Activated CD4-positive, alpha-beta T cell treated with anti-CD3 and anti-CD28 coated beads, Interleukin-2, amount 10 ng/mL, durations not matched to agents 7 days and 5 days (primary cell): ENCODE measurements at regions not wholly inside any gene's neighbourhood (a gene's known extent, or its start where the extent isn't known, plus 50 kb on each side); places are given as distances from the start of the nearest gene placed in this dataset.
A peak's percentile ranks its signal among the peaks of the same experiment; 100 is the strongest.

Source experiments
- CTCF ChIA-PET: fragments of 350-600 bp; sonication (Branson Sonifier 250); formaldehyde crosslinking; loops from one replicate; lab custom pipeline; 2021; ENCODE audit warnings: antibody characterized with exemption; lab: Charles Lee
- POLR2A ChIA-PET: fragments of 350-600 bp; sonication (Branson Sonifier 250); formaldehyde crosslinking; loops from one replicate; lab custom pipeline; 2021; ENCODE audit warnings: antibody characterized with exemption; lab: Charles Lee
- DNase-seq: peaks from one replicate; pipeline ENCODE4 v3.0.0-alpha.2; 2020
- H3K27ac Mint-ChIP-seq: one replicate; pipeline ENCODE4 v1.8.0; 2021; ENCODE audit warnings: mild to moderate bottlenecking, moderate library complexity, mixed read lengths
- H3K27me3 Mint-ChIP-seq: one replicate; pipeline ENCODE4 v1.8.0; 2021; ENCODE audit warnings: mixed read lengths
- H3K36me3 Mint-ChIP-seq: one replicate; pipeline ENCODE4 v1.8.0; 2021; ENCODE audit warnings: low read depth, mixed read lengths
- H3K4me1 Mint-ChIP-seq: one replicate; pipeline ENCODE4 v1.8.0; 2021; ENCODE audit warnings: mixed read lengths
- H3K4me3 Mint-ChIP-seq: one replicate; pipeline ENCODE4 v1.8.0; 2021; ENCODE audit warnings: mild to moderate bottlenecking, moderate library complexity, mixed read lengths
- H3K9me3 Mint-ChIP-seq: one replicate; pipeline ENCODE4 v1.8.0; 2021; ENCODE audit warnings: mixed read lengths

DNA sequence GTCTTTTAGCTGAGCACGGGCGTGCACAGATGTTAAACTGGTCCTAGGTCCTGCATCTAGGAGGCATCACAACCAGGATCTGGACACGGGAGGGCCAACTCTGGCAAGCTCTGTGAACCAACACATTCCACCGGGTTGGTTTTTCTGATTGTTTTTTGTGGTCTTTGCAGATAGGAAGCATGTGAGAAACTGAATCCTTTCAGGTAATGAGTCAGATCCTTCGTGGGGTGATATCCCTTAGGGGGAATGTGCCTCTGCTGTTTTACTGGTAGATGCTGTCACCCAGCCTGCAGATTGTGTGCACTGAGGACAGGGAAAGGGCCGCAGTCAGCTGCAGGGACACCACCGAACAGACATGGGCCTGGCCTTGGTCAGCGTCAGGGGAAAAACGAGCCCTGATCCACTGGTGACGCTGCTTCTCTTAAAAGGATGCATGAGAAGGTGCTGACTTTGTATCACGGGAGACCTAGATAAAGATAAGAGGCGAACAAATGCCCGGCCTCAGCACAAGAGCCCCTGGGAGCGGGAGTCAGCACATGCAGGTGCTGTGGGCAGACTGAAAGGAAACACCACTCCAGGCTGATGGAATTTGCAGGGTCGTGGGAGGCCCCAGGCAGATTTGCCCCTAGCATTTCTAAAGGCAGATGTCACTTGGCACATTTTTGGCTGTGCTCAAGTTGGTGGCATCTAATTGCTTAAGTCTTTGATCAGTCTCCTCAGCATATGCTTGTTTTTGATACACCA lies 51.1 kb downstream of the DOP1B start:
- Mint-ChIP-seq H3K27me3 (no peaks in the 10 kb centered on the region), H3K9me3 (no peaks in the 10 kb centered on the region), H3K27ac (no peak overlapping the region), H3K4me1 (peaks cover 40% of the 10 kb centered on the region), H3K4me3 (no peak overlapping the region), H3K36me3 (peaks cover 33% of the 10 kb centered on the region)
- ChIA-PET CTCF (interaction anchor here (1.5 kb wide), 1 partner anchor 68 kb away, joined by 4 read pairs; no protein-coding TSS in a partner anchor), POLR2A (no interaction called here)
- DNase-seq, result no peak

- no peaks in the 10 kb centered on the region for H3K27me3 Mint-ChIP-seq
- no peaks in the 10 kb centered on the region for H3K9me3 Mint-ChIP-seq
- H3K27ac Mint-ChIP-seq, result no peak overlapping the region
- CTCF ChIA-PET, result interaction anchor here (0.8 to 1.1 kb wide), 2 partner anchors 10 to 21 kb away, joined by 3 read pairs; no protein-coding TSS in a partner anchor
- peaks cover 28% of the 10 kb centered on the region for H3K36me3 Mint-ChIP-seq
- no peak overlapping the region for H3K4me3 Mint-ChIP-seq
- no peak for DNase-seq
- peaks cover 33% of the 10 kb centered on the region for H3K4me1 Mint-ChIP-seq
- POLR2A ChIA-PET, result interaction anchor here (0.6 kb wide), 1 partner anchor 95 kb away, joined by 3 read pairs; no protein-coding TSS in a partner anchor
Measured at GRCh38 chr21:36208326-36209013, 51.8 kb downstream of the DOP1B start.

GRCh38 chr21:36209626-36210171 lies 53.1 kb downstream of the DOP1B start:
- Mint-ChIP-seq H3K4me3 (no peak overlapping the region), H3K36me3 (peaks cover 30% of the 10 kb centered on the region), H3K27ac (peak overlapping the region; percentile 19), H3K4me1 (peaks cover 24% of the 10 kb centered on the region), H3K27me3 (no peaks in the 10 kb centered on the region), H3K9me3 (no peaks in the 10 kb centered on the region)
- ChIA-PET POLR2A (interaction anchor here (0.8 kb wide), 1 partner anchor 87 kb away, joined by 4 read pairs; no protein-coding TSS in a partner anchor), CTCF (interaction anchor here (0.6 to 4.3 kb wide), 13 partner anchors 10 to 60 kb away, joined by 3 to 19 read pairs (median 3); no protein-coding TSS in a partner anchor)
- peak; percentile 75 for DNase-seq

DNA sequence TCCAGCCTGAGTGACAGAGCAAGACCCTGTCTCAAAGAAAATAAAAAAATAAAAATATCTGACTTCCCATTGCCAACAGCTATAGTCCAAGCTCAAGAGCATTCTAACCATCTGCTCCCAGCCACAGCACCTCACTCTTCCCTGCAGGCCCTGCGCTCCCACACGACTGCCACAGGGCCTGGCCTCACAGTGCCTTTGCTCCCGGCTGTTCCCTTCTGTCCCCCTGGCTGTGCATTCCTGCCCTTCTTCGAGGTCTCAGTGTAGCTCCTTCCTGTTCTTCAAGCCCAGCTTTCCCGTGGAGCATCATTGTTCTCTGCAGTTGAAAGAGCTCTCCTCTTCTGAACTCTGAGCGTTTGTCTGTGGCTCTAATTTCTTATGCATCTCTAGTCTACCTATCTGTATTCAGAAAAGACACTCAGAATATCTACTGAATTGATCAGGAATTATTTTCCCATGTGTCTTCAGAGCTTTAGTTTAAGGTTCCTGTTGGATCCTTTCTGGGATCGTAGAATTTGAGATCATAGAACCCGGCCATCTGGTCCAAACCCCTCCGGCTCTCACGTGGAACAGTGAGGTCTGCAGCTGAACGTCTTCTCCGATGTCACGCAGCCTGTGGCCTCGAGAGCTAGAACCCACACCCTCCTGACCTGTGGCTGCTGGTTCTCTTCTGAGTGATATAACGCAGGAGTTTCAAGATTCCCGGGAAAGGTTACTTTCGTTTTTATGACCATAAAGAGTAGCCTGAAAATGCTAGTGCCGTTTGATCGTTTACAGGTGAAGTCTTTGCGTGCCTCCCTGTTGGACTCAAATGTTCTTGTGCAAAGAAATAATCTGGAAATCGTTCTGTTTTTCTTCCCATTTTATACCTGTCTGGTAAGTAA lies 54.4 kb downstream of the DOP1B start:
- ChIA-PET CTCF (interaction anchor here (0.6 to 4.3 kb wide), 11 partner anchors 8 to 175 kb away, joined by 3 to 19 read pairs (median 5); no protein-coding TSS in a partner anchor), POLR2A (no interaction called here)
- Mint-ChIP-seq H3K4me1 (peaks cover 24% of the 10 kb centered on the region), H3K4me3 (no peak overlapping the region), H3K9me3 (no peaks in the 10 kb centered on the region), H3K36me3 (peaks cover 30% of the 10 kb centered on the region), H3K27ac (peak overlapping the region; percentile 79), H3K27me3 (no peaks in the 10 kb centered on the region)
- DNase-seq, result no peak

DNA sequence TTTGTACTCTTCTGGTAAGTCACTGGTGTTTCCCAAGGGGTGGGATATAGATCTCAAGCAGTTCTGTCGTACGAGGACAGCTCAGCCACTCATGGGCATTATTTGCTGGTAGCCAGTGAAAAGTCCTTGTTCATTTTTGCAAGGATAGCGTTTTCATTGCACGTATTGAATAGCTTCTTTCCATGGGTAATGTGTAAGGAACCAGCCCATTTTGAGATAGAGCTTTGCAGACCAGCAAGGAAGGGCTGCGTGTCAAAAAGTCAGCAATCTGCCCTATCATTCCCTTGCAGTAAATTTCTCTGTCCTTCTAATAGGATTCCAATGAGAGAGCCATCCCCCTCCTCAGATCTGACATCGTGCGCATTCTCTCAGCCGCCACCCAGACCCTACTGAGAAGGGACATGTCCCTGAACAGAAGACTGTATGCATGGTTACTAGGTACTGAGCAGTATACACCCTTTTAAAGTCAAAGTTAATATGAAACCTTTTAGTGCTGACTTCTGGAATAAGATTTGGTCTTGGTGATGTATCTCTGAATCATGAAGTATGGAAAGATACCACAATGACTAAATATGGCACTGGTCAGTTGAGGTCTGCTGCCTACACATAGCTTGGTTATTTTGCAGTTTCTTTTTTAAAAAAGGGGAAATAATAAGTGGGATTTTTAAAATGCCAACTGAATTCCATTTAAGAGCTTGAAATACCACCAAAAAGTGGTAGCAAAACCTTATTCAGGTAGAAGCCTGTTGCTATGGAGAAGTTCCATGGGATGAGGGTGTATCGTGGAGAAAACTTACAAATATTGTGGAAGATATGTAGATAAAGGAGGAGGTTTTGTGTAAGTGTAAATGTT lies 55.3 kb downstream of the DOP1B start:
- POLR2A ChIA-PET, result no interaction called here
- H3K9me3 Mint-ChIP-seq, result no peaks in the 10 kb centered on the region
- DNase-seq, result no peak
- no peaks in the 10 kb centered on the region for H3K27me3 Mint-ChIP-seq
- H3K4me3 Mint-ChIP-seq, result no peak overlapping the region
- H3K36me3 Mint-ChIP-seq, result peaks cover 31% of the 10 kb centered on the region
- CTCF ChIA-PET, result interaction anchor here (0.6 to 4.3 kb wide), 4 partner anchors 12 to 73 kb away, joined by 4 to 19 read pairs (median 8); no protein-coding TSS in a partner anchor
- peaks cover 22% of the 10 kb centered on the region for H3K4me1 Mint-ChIP-seq
- H3K27ac Mint-ChIP-seq, result no peak overlapping the region

- CTCF ChIA-PET, result interaction anchor here (1.8 to 4.3 kb wide), 2 partner anchors 11 to 38 kb away, joined by 5 to 19 read pairs; no protein-coding TSS in a partner anchor
- H3K4me1 Mint-ChIP-seq, result peaks cover 20% of the 10 kb centered on the region
- no peak for DNase-seq
- no peak overlapping the region for H3K4me3 Mint-ChIP-seq
- H3K9me3 Mint-ChIP-seq, result no peaks in the 10 kb centered on the region
- POLR2A ChIA-PET, result no interaction called here
- H3K27ac Mint-ChIP-seq, result no peak overlapping the region
- H3K36me3 Mint-ChIP-seq, result peaks cover 35% of the 10 kb centered on the region
- H3K27me3 Mint-ChIP-seq, result no peaks in the 10 kb centered on the region
Measured at GRCh38 chr21:36212513-36212780, 55.8 kb downstream of the DOP1B start.

GRCh38 chr21:36214561-36214960 lies 57.9 kb downstream of the DOP1B start:
- Mint-ChIP-seq H3K36me3 (peaks cover 40% of the 10 kb centered on the region), H3K27me3 (no peaks in the 10 kb centered on the region), H3K4me3 (no peak overlapping the region), H3K9me3 (no peaks in the 10 kb centered on the region), H3K4me1 (peaks cover 5% of the 10 kb centered on the region), H3K27ac (no peak overlapping the region)
- CTCF ChIA-PET, result no interaction called here
- DNase-seq, result no peak
- POLR2A ChIA-PET, result no interaction called here

GRCh38 chr21:36217743-36218142 lies 61.1 kb downstream of the DOP1B start:
- no peak for DNase-seq
- no peak overlapping the region for H3K4me3 Mint-ChIP-seq
- H3K36me3 Mint-ChIP-seq, result peaks cover 23% of the 10 kb centered on the region
- H3K9me3 Mint-ChIP-seq, result no peaks in the 10 kb centered on the region
- no peak overlapping the region for H3K27ac Mint-ChIP-seq
- no peaks in the 10 kb centered on the region for H3K4me1 Mint-ChIP-seq
- ChIA-PET POLR2A (no interaction called here), CTCF (interaction anchor here (1.5 kb wide), 1 partner anchor 65 kb away, joined by 4 read pairs; no protein-coding TSS in a partner anchor)
- no peaks in the 10 kb centered on the region for H3K27me3 Mint-ChIP-seq

GRCh38 chr21:36218691-36219090 lies 62.1 kb downstream of the DOP1B start:
- H3K4me3 Mint-ChIP-seq, result no peak overlapping the region
- H3K27me3 Mint-ChIP-seq, result no peaks in the 10 kb centered on the region
- ChIA-PET CTCF (interaction anchor here (1.1 to 1.5 kb wide), 3 partner anchors 8 to 65 kb away, joined by 3 to 4 read pairs (median 3); no protein-coding TSS in a partner anchor), POLR2A (no interaction called here)
- no peaks in the 10 kb centered on the region for H3K9me3 Mint-ChIP-seq
- H3K36me3 Mint-ChIP-seq, result peaks cover 23% of the 10 kb centered on the region
- no peak for DNase-seq
- H3K27ac Mint-ChIP-seq, result no peak overlapping the region
- H3K4me1 Mint-ChIP-seq, result no peaks in the 10 kb centered on the region

- Mint-ChIP-seq H3K27me3 (no peaks in the 10 kb centered on the region), H3K4me1 (no peaks in the 10 kb centered on the region), H3K27ac (no peak overlapping the region), H3K9me3 (no peaks in the 10 kb centered on the region), H3K36me3 (peaks cover 18% of the 10 kb centered on the region), H3K4me3 (no peak overlapping the region)
- DNase-seq, result no peak
- ChIA-PET CTCF (interaction anchor here (4.6 kb wide), 1 partner anchor 12 kb away, joined by 19 read pairs; no protein-coding TSS in a partner anchor), POLR2A (no interaction called here)
Measured at GRCh38 chr21:36223451-36223850, 66.8 kb downstream of the DOP1B start.

- CTCF ChIA-PET, result no interaction called here
- H3K9me3 Mint-ChIP-seq, result no peaks in the 10 kb centered on the region
- peaks cover 8% of the 10 kb centered on the region for H3K4me1 Mint-ChIP-seq
- H3K4me3 Mint-ChIP-seq, result no peak overlapping the region
- POLR2A ChIA-PET, result no interaction called here
- H3K27ac Mint-ChIP-seq, result no peak overlapping the region
- no peak for DNase-seq
- H3K27me3 Mint-ChIP-seq, result no peaks in the 10 kb centered on the region
- peaks cover 39% of the 10 kb centered on the region for H3K36me3 Mint-ChIP-seq
Measured at GRCh38 chr21:36229181-36229580, 72.6 kb downstream of the DOP1B start.
